Neural cell (in vitro differentiated cells): ENCODE measurements at regions not wholly inside any gene's neighbourhood (a gene's known extent, or its start where the extent isn't known, plus 50 kb on each side); places are given as distances from the start of the nearest gene placed in this dataset.

Experiments used
- H2AFZ ChIP-seq: fragments of 200-600, 300-800 bp; sonication (generic), shearing (Covaris generic); 2 replicates; pipeline ENCODE4 v1.6.0; 2014; ENCODE audit warnings: low read depth, mild to moderate bottlenecking, antibody characterized with exemption, low read length, moderate library complexity
- H3F3A ChIP-seq: fragments of 200-600 bp; shearing (Covaris generic); 2 replicates; pipeline ENCODE4 v1.6.1; 2016; ENCODE audit warnings: mild to moderate bottlenecking, moderate library complexity, mixed read lengths, antibody characterized with exemption, low read length; ENCODE audit not compliant: insufficient read depth, poor library complexity, severe bottlenecking
- H3K27ac ChIP-seq: fragments of 200-600, 300-800 bp; sonication (generic), shearing (Covaris generic); 2 replicates; pipeline ENCODE4 v1.5.1; 2014; ENCODE audit warnings: mild to moderate bottlenecking, low read length, moderate library complexity
- H3K27me3 ChIP-seq: fragments of 300-800, 200-600 bp; sonication (generic), shearing (Covaris generic); 2 replicates; pipeline ENCODE4 v1.6.0; 2014; ENCODE audit warnings: mild to moderate bottlenecking, low read depth, low read length, moderate library complexity; ENCODE audit not compliant: insufficient read depth
- H3K36me3 ChIP-seq: fragments of 300-800, 200-600 bp; sonication (generic), shearing (Covaris generic); 2 replicates; pipeline ENCODE4 v1.5.1; 2014; ENCODE audit warnings: mild to moderate bottlenecking, antibody characterized with exemption, low read length, moderate library complexity; ENCODE audit not compliant: insufficient read depth
- H3K4me2 ChIP-seq: fragments of 300-800, 200-600 bp; sonication (generic), shearing (Covaris generic); 2 replicates; pipeline ENCODE4 v1.6.0; 2014; ENCODE audit warnings: mild to moderate bottlenecking, low read length
- H3K4me3 ChIP-seq: fragments of 300-800, 200-600 bp; sonication (generic), shearing (Covaris generic); 2 replicates; pipeline ENCODE4 v1.5.1; 2014; ENCODE audit warnings: mild to moderate bottlenecking, low read length, moderate library complexity
- H3K79me2 ChIP-seq: fragments of 200-600 bp; shearing (Covaris generic); replicated peaks from 2 replicates; pipeline ENCODE4 v1.6.0; 2014; ENCODE audit warnings: mild to moderate bottlenecking, low read length, moderate library complexity; ENCODE audit not compliant: insufficient read depth
- H3K9ac ChIP-seq: fragments of 300-800, 200-600 bp; sonication (generic), shearing (Covaris generic); 2 replicates; pipeline ENCODE4 v1.6.1; 2016; ENCODE audit warnings: mild to moderate bottlenecking, low read length, mixed read lengths
- H3K9me2 ChIP-seq: fragments of 200-600 bp; shearing (Covaris generic); 2 replicates; pipeline ENCODE4 v1.6.1; 2016; ENCODE audit warnings: mild to moderate bottlenecking, low read length, mixed read lengths; ENCODE audit not compliant: insufficient read depth
- H3K9me3 ChIP-seq: fragments of 200-600, 300-800 bp; sonication (generic), shearing (Covaris generic); 2 replicates; pipeline ENCODE4 v1.6.1; 2016; ENCODE audit warnings: mild to moderate bottlenecking, mixed run types, low read length, moderate library complexity, mixed read lengths
- H4K20me1 ChIP-seq: fragments of 200-600 bp; shearing (Covaris generic); 2 replicates; pipeline ENCODE4 v1.6.1; 2016; ENCODE audit warnings: mild to moderate bottlenecking, mixed run types; ENCODE audit not compliant: insufficient read depth
- CTCF ChIP-seq: fragments of 450-650 bp; IDR thresholded peaks from 2 replicates; pipeline ENCODE4 v1.5.1; 2014; ENCODE audit warnings: antibody characterized with exemption, mild to moderate bottlenecking, moderate library complexity; ENCODE audit not compliant: poor library complexity, severe bottlenecking
- EP300 ChIP-seq: fragments of 450-650 bp; conservative IDR thresholded peaks from 2 replicates; pipeline ENCODE4 v1.6.1; 2014; ENCODE audit warnings: antibody characterized with exemption, mild to moderate bottlenecking, moderate library complexity; ENCODE audit not compliant: poor library complexity, severe bottlenecking
- EZH2 ChIP-seq: fragments of 200-600, 300-800 bp; shearing (Covaris generic), sonication (generic); IDR thresholded peaks from 2 replicates; pipeline ENCODE4 v1.6.1; 2014; ENCODE audit warnings: antibody characterized with exemption, low read length, borderline replicate concordance, mild to moderate bottlenecking; ENCODE audit not compliant: insufficient read depth, poor library complexity, severe bottlenecking
- MXI1 ChIP-seq: fragments of 450-650 bp; conservative IDR thresholded peaks from 2 replicates; pipeline ENCODE4 v1.6.1; 2014; ENCODE audit warnings: antibody characterized with exemption, mild to moderate bottlenecking; ENCODE audit not compliant: poor library complexity, severe bottlenecking
- POLR2AphosphoS5 ChIP-seq: IDR thresholded peaks from 2 replicates; pipeline ENCODE4 v1.6.1; 2012
- RAD21 ChIP-seq: fragments of 450-650 bp; conservative IDR thresholded peaks from 2 replicates; pipeline ENCODE4 v1.6.1; 2014; ENCODE audit warnings: antibody characterized with exemption, mild to moderate bottlenecking, moderate library complexity
- REST ChIP-seq: IDR thresholded peaks from 2 replicates; pipeline ENCODE4 v1.6.1; 2012; ENCODE audit warnings: borderline replicate concordance
- SMC3 ChIP-seq: fragments of 450-650 bp; conservative IDR thresholded peaks from 2 replicates; pipeline ENCODE4 v1.6.1; 2014; ENCODE audit warnings: antibody characterized with exemption, mild to moderate bottlenecking, moderate library complexity; ENCODE audit not compliant: poor library complexity
- TAF1 ChIP-seq: IDR thresholded peaks from 2 replicates; pipeline ENCODE4 v1.6.1; 2012; ENCODE audit warnings: low read depth

GRCh38 chr11:15610881-15611280 is 496.2 kb downstream of the INSC start:
- Histone ChIP-seq H2AFZ (no peak overlapping the region), H3K4me3 (no peak overlapping the region), H3K36me3 (no peaks in the 10 kb centered on the region), H3K9me2 (no peaks in the 10 kb centered on the region), H3K9me3 (no peaks in the 10 kb centered on the region), H3F3A (no peaks in the 10 kb centered on the region), H3K79me2 (no peaks in the 10 kb centered on the region), H3K9ac (no peak overlapping the region), H3K27me3 (no peaks in the 10 kb centered on the region), H3K27ac (no peak overlapping the region), H3K4me2 (no peak overlapping the region), H4K20me1 (no peaks in the 10 kb centered on the region)
- TF ChIP-seq POLR2AphosphoS5 = no peak
- no peak for TF ChIP-seq MXI1
- no peak for TF ChIP-seq TAF1
- TF ChIP-seq CTCF = no peak
- TF ChIP-seq SMC3 = no peak
- TF ChIP-seq REST = no peak
- no peak for TF ChIP-seq RAD21
- no peak for TF ChIP-seq EZH2
- TF ChIP-seq EP300 = no peak

- no peak overlapping the region for H3K4me2 ChIP-seq
- TF ChIP-seq SMC3 = no peak
- no peak for TF ChIP-seq MXI1
- no peak for TF ChIP-seq POLR2AphosphoS5
- no peak for TF ChIP-seq CTCF
- no peak overlapping the region for H3K4me3 ChIP-seq
- H3K36me3 ChIP-seq = no peaks in the 10 kb centered on the region
- H3K79me2 ChIP-seq = no peaks in the 10 kb centered on the region
- H3F3A ChIP-seq = no peaks in the 10 kb centered on the region
- H3K9ac ChIP-seq = no peak overlapping the region
- no peaks in the 10 kb centered on the region for H3K27me3 ChIP-seq
- no peaks in the 10 kb centered on the region for H3K9me3 ChIP-seq
- H2AFZ ChIP-seq = no peak overlapping the region
- H4K20me1 ChIP-seq = no peaks in the 10 kb centered on the region
- H3K27ac ChIP-seq = no peak overlapping the region
- H3K9me2 ChIP-seq = no peaks in the 10 kb centered on the region
Observed at GRCh38 chr11:15613251-15613650, 498.5 kb downstream of the INSC start.
